ENCODE measurements at regions not wholly inside any gene's neighbourhood (a gene's known extent, or its start where the extent isn't known, plus 50 kb on each side); places are given as distances from the start of the nearest gene placed in this dataset.

DNA sequence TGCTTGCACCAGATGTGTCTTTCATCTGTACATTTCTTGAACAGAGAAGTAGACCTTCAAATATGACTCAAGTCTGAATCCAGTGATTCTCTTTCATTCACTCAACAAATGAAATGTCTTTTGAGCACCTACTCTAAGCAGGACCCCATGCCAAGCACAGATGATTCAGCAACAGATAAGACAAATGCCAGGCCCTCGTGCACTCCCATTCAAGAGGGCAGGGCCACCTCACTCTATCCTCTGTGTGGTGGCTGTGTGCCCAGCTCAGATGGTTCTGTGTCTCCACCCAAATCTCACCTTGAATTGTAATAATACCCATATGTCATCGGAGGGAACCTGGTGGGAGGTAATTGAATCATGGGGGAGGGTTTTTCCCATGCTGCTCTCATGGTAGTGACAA lies 74.1 kb upstream of the NKD1 start:
- TF ChIP-seq, protein P1, sequence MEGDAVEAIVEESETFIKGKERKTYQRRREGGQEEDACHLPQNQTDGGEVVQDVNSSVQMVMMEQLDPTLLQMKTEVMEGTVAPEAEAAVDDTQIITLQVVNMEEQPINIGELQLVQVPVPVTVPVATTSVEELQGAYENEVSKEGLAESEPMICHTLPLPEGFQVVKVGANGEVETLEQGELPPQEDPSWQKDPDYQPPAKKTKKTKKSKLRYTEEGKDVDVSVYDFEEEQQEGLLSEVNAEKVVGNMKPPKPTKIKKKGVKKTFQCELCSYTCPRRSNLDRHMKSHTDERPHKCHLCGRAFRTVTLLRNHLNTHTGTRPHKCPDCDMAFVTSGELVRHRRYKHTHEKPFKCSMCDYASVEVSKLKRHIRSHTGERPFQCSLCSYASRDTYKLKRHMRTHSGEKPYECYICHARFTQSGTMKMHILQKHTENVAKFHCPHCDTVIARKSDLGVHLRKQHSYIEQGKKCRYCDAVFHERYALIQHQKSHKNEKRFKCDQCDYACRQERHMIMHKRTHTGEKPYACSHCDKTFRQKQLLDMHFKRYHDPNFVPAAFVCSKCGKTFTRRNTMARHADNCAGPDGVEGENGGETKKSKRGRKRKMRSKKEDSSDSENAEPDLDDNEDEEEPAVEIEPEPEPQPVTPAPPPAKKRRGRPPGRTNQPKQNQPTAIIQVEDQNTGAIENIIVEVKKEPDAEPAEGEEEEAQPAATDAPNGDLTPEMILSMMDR (IDR thresholded peaks at IDR 0.05) = no peak
- TF ChIP-seq POLR2AphosphoS5 (IDR thresholded peaks at IDR 0.05; ENCODE audit: insufficient read depth in 1 of 2, low read depth in 1 of 2) = no peak

All from vagina (tissue), 2 donors.